IMR-90 (cell line): ENCODE measurements at regions not wholly inside any gene's neighbourhood (a gene's known extent, or its start where the extent isn't known, plus 50 kb on each side); places are given as distances from the start of the nearest gene placed in this dataset.

Source experiments
- BHLHE40 ChIP-seq: fragments of 150-350 bp; IDR thresholded peaks from 2 replicates; pipeline ENCODE4 v1.6.1; 2016; ENCODE audit warnings: mild to moderate bottlenecking, low read depth, low read length
- CHD1 ChIP-seq: IDR thresholded peaks from 2 replicates; pipeline ENCODE4 v1.6.1; 2012; ENCODE audit warnings: low read depth, low read length, improper control_type of control experiment
- MAZ ChIP-seq: IDR thresholded peaks from 2 replicates; pipeline ENCODE4 v1.6.1; 2012; ENCODE audit warnings: low read depth, mild to moderate bottlenecking, low read length, improper control_type of control experiment, moderate library complexity, borderline replicate concordance
- MXI1 ChIP-seq: IDR thresholded peaks from 2 replicates; pipeline ENCODE4 v1.6.1; 2012; ENCODE audit warnings: low read depth, mild to moderate bottlenecking, low read length, moderate library complexity, borderline replicate concordance
- NFE2L2 ChIP-seq: fragments of 150-350 bp; IDR thresholded peaks from 2 replicates; pipeline ENCODE4 v1.6.1; 2016; ENCODE audit warnings: low read depth, mild to moderate bottlenecking, low read length
- POLR2A ChIP-seq: IDR thresholded peaks from 2 replicates; pipeline ENCODE4 v1.6.1; 2012; ENCODE audit warnings: mild to moderate bottlenecking, low read depth, low read length
- RAD21 ChIP-seq: IDR thresholded peaks from 2 replicates; pipeline ENCODE4 v1.6.1; 2012; ENCODE audit warnings: low read length, improper control_type of control experiment
- RCOR1 ChIP-seq: IDR thresholded peaks from 2 replicates; pipeline ENCODE4 v1.6.1; 2012; ENCODE audit warnings: mild to moderate bottlenecking, low read length, improper control_type of control experiment; ENCODE audit not compliant: insufficient replicate concordance
- RFX5 ChIP-seq: IDR thresholded peaks from 2 replicates; pipeline ENCODE4 v1.8.0; 2012; ENCODE audit warnings: low read depth, mild to moderate bottlenecking, low read length, moderate library complexity
- TF ChIP-seq, protein P1 (sequence below): conservative IDR thresholded peaks from 2 replicates; pipeline ENCODE4 v1.5.1; 2012; ENCODE audit warnings: mild to moderate bottlenecking, low read depth, low read length, improper control_type of control experiment

DNA sequence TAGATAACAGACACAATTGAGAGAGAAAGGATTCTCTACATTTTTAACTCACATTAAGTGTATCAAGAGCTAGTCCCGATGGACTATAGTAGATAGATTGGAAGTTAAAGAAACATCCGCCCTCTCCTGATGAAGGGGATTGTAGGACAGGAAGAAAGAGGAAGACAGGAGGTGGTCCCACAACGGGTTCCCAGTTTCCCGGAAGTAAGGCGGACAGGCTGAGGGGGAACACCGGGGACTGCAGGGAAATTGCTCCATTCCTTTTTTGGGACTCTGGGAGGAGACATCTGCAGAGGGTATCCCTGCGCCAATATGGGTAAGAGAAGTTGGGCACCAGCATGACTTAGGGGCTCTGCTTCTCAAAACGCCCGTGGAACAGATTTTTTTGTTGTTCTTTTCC is 177.5 kb upstream of the ATF7IP start:
- TF ChIP-seq, protein P1, sequence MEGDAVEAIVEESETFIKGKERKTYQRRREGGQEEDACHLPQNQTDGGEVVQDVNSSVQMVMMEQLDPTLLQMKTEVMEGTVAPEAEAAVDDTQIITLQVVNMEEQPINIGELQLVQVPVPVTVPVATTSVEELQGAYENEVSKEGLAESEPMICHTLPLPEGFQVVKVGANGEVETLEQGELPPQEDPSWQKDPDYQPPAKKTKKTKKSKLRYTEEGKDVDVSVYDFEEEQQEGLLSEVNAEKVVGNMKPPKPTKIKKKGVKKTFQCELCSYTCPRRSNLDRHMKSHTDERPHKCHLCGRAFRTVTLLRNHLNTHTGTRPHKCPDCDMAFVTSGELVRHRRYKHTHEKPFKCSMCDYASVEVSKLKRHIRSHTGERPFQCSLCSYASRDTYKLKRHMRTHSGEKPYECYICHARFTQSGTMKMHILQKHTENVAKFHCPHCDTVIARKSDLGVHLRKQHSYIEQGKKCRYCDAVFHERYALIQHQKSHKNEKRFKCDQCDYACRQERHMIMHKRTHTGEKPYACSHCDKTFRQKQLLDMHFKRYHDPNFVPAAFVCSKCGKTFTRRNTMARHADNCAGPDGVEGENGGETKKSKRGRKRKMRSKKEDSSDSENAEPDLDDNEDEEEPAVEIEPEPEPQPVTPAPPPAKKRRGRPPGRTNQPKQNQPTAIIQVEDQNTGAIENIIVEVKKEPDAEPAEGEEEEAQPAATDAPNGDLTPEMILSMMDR, result no peak
- TF ChIP-seq POLR2A (no peak), RAD21 (no peak), BHLHE40 (no peak), CHD1 (no peak), MAZ (no peak), RFX5 (no peak), NFE2L2 (no peak), RCOR1 (no peak), MXI1 (no peak)
